Muscle layer of colon (tissue), 2 donors: ENCODE measurements at regions not wholly inside any gene's neighbourhood (a gene's known extent, or its start where the extent isn't known, plus 50 kb on each side); places are given as distances from the start of the nearest gene placed in this dataset.

ENCODE experiments used
- H3K27ac ChIP-seq: one replicate; pipeline ENCODE4 v1.7.0; 2013; ENCODE audit warnings: low read depth, mild to moderate bottlenecking, low read length, moderate library complexity
- H3K27me3 ChIP-seq, 2 donors: one replicate each; pipeline ENCODE4 v1.7.0; 2013; ENCODE audit warnings: low read length in 2 of 2, mild to moderate bottlenecking in 2 of 2; ENCODE audit not compliant: insufficient read depth in 2 of 2, control insufficient read depth in 1 of 2
- H3K36me3 ChIP-seq: one replicate; pipeline ENCODE4 v1.7.0; 2013; ENCODE audit warnings: mild to moderate bottlenecking, low read length; ENCODE audit not compliant: insufficient read depth
- H3K4me1 ChIP-seq: one replicate; pipeline ENCODE4 v1.7.0; 2013; ENCODE audit warnings: mild to moderate bottlenecking, low read length; ENCODE audit not compliant: insufficient read depth
- H3K4me3 ChIP-seq, 2 donors: one replicate each; pipeline ENCODE4 v1.7.0; 2013; ENCODE audit warnings: low read length in 2 of 2, low read depth in 1 of 2, mild to moderate bottlenecking in 1 of 2, moderate library complexity in 1 of 2
- H3K9ac ChIP-seq: one replicate; pipeline ENCODE4 v1.7.0; 2013; ENCODE audit warnings: low read length
- H3K9me3 ChIP-seq: one replicate; pipeline ENCODE4 v1.7.0; 2013; ENCODE audit warnings: mild to moderate bottlenecking, low read length
- donor health status: abdominal sarcoma.
- donor health status: Adenocarcinoma of cecum.

- Histone ChIP-seq H3K9ac (no peak overlapping the region), H3K27me3 (no peaks in the 10 kb centered on the region), H3K9me3 (no peaks in the 10 kb centered on the region), H3K4me1 (no peaks in the 10 kb centered on the region), H3K27ac (no peak overlapping the region), H3K36me3 (no peaks in the 10 kb centered on the region), H3K4me3 (no peak overlapping the region)
Observed at GRCh38 chr10:57950442-57950974, 317.2 kb downstream of the IPMK start.

DNA sequence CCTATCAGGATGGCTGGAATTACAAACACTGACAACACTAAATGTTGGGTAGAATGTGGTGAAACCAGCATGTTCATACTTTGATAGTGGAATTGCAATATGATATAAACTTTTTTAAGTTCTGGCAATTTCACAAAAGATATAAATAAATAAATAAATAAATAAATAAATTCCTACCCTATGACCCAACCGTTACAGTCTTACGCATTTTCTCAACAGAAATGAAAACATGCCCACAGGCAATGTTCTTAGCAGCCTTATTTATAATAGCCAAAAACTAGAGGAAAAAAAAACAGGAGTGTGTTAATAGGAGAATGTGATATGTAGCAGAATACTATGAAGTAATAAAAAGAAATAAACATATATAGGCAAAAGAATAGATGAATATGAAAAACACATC is 318.9 kb downstream of the IPMK start:
- Histone ChIP-seq H3K9me3 (no peaks in the 10 kb centered on the region), H3K4me1 (no peaks in the 10 kb centered on the region), H3K4me3 (no peak overlapping the region), H3K9ac (no peak overlapping the region), H3K27me3 (no peaks in the 10 kb centered on the region), H3K27ac (no peak overlapping the region), H3K36me3 (no peaks in the 10 kb centered on the region)

DNA sequence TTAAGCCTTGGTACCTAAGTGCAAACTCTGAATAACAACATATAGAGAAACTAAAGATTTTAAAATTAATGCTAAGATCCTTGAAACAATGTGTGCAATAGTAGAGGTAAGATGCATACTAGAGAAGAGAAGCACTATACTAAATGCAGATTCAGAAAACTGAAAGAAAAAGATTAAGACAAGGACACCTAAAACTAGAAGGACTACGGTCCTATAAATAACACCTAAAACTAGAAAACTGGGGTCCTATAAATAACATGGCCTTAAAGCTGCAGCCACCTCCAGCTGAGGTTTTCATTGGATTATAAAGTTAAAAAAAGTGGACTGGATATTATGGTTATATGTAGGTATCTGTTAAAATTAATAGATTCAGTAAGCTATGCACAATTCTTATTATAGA is 320.9 kb downstream of the IPMK start:
- Histone ChIP-seq H3K4me1 (no peaks in the 10 kb centered on the region), H3K27me3 (no peaks in the 10 kb centered on the region), H3K27ac (no peak overlapping the region), H3K9ac (no peak overlapping the region), H3K4me3 (no peak overlapping the region), H3K9me3 (no peaks in the 10 kb centered on the region), H3K36me3 (no peaks in the 10 kb centered on the region)

DNA sequence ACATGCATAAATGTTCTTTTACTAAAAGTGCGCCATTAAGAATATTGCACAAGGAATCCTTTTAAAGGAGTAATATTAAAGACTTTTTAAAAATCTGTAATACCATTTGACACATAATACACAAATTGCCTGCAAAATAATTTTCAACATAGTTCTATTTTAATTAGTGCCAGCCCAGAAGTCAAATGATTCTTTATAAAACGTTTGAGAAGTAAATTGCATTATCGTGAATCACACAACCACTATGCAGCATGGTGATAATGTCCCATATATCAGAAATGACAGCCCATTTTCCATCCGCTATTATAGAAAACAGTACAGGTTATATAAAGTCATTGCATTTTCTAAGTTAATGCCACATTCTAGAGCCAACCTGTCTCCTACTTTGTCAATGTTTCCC is 324.0 kb downstream of the IPMK start:
- H3K9me3 ChIP-seq, result no peaks in the 10 kb centered on the region
- no peak overlapping the region for H3K4me3 ChIP-seq
- H3K9ac ChIP-seq, result no peak overlapping the region
- H3K36me3 ChIP-seq, result no peaks in the 10 kb centered on the region
- no peaks in the 10 kb centered on the region for H3K27me3 ChIP-seq
- H3K4me1 ChIP-seq, result no peaks in the 10 kb centered on the region
- H3K27ac ChIP-seq, result no peak overlapping the region

DNA sequence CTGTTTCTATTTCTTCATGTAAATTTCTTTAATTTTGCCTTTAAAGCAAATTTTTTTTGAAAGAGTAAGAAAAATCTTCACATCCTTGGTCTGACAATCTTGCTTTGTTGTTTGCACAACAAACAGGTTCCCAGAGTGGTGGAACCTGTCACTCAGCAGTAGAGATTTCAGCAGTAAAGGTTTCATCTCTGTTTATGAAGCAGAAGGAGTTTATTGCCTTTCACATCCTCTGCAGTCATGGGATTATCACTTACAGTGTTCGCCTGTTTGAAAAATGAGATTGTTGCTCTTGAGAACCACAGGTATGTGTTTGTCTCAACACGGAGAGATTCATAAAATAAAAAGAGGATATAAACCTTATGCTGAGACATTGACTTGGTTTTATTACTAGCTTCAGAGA is 342.6 kb downstream of the IPMK start:
- Histone ChIP-seq H3K9ac (no peak overlapping the region), H3K9me3 (no peaks in the 10 kb centered on the region), H3K27ac (no peak overlapping the region), H3K36me3 (no peaks in the 10 kb centered on the region), H3K4me3 (no peak overlapping the region), H3K27me3 (no peaks in the 10 kb centered on the region), H3K4me1 (no peaks in the 10 kb centered on the region)

- no peak overlapping the region for H3K27ac ChIP-seq
Observed at GRCh38 chr10:57921140-57921539, 346.6 kb downstream of the IPMK start.

GRCh38 chr10:57919864-57920263 is 347.8 kb downstream of the IPMK start:
- Histone ChIP-seq H3K27me3 (no peaks in the 10 kb centered on the region), H3K36me3 (no peaks in the 10 kb centered on the region)

More at GRCh38 chr10:57921140-57921539, 346.6 kb downstream of the IPMK start:
- Histone ChIP-seq H3K36me3 (no peaks in the 10 kb centered on the region), H3K4me3 (no peak overlapping the region), H3K9ac (no peak overlapping the region), H3K9me3 (no peaks in the 10 kb centered on the region), H3K27me3 (no peaks in the 10 kb centered on the region), H3K4me1 (no peaks in the 10 kb centered on the region)

GRCh38 chr10:57917019-57917418 is 350.7 kb downstream of the IPMK start:
- no peaks in the 10 kb centered on the region for H3K36me3 ChIP-seq
- H3K4me1 ChIP-seq, result no peaks in the 10 kb centered on the region
- H3K9me3 ChIP-seq, result no peaks in the 10 kb centered on the region
- H3K27ac ChIP-seq, result no peak overlapping the region
- no peaks in the 10 kb centered on the region for H3K27me3 ChIP-seq
- no peak overlapping the region for H3K9ac ChIP-seq
- no peak overlapping the region for H3K4me3 ChIP-seq

More at GRCh38 chr10:57919864-57920263, 347.8 kb downstream of the IPMK start:
- H3K4me1 ChIP-seq, result no peaks in the 10 kb centered on the region
- no peaks in the 10 kb centered on the region for H3K9me3 ChIP-seq
- H3K27ac ChIP-seq, result no peak overlapping the region
- H3K9ac ChIP-seq, result no peak overlapping the region
- H3K4me3 ChIP-seq, result no peak overlapping the region

DNA sequence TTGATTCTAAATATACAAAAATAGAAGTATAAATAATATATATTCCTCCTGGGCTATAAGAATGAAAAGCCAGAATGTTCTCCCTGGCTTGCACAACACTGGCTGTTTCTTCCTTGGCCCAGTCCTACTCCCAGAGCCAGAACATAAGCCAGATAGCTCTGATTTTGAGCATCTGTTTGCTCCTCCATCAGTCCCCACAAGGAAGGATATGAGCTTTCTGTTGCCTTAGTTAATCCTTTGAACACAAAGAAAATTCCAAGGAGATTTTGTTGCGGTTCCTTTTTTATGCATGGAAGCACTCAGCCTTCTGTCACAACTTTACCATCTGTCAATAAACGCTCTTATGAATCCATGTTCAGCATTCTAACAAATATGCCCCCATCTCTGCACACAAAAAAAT is 361.8 kb downstream of the IPMK start:
- H3K36me3 ChIP-seq, result no peaks in the 10 kb centered on the region
- H3K4me3 ChIP-seq, result no peak overlapping the region
- no peak overlapping the region for H3K27ac ChIP-seq
- H3K4me1 ChIP-seq, result peaks cover 4% of the 10 kb centered on the region
- H3K9me3 ChIP-seq, result no peaks in the 10 kb centered on the region
- no peak overlapping the region for H3K9ac ChIP-seq
- H3K27me3 ChIP-seq, result no peaks in the 10 kb centered on the region

DNA sequence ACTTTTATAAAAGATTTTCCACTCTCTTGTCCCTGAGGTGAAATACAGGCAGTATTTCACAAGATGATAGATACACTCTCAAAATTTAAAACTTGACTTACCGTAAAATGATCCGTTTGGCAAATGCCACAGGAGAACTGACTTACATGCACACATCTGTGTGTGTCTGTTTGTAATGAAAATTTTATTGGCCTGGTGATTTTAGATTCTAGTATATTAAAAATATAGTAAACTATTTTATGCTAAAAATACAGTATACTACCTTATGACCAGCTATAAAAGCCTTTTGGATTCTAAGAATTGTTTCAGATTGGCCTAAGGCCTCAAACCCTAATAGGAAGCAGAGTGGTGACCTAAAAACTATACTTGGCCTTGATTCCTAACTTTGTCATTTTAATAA is 362.7 kb downstream of the IPMK start:
- peaks cover 4% of the 10 kb centered on the region for H3K4me1 ChIP-seq
- H3K27ac ChIP-seq, result no peak overlapping the region
- H3K9ac ChIP-seq, result no peak overlapping the region
- no peak overlapping the region for H3K4me3 ChIP-seq
- H3K36me3 ChIP-seq, result no peaks in the 10 kb centered on the region
- no peaks in the 10 kb centered on the region for H3K9me3 ChIP-seq
- no peaks in the 10 kb centered on the region for H3K27me3 ChIP-seq

DNA sequence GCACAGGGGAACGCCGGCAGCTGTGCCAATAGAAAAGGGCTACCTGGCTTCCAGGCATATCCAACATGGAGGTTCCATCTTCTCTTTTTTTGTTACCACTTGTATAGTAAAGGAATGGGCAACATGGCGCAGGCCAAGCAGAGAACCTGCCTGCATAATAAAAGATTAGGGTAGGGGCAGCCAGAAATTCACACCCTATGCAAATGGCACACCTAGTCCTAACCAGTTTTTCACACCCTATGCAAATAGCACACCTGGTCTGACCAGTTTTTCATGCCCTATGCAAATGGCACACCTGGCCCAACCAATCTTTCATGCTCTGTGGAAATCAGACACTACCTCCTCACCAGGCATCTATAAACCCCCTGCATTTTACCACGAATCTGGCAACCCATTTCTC is 369.5 kb downstream of the IPMK start:
- H3K27ac ChIP-seq, result no peak overlapping the region
- H3K4me3 ChIP-seq, result no peak overlapping the region
- H3K4me1 ChIP-seq, result no peaks in the 10 kb centered on the region
- H3K9ac ChIP-seq, result no peak overlapping the region
- H3K36me3 ChIP-seq, result no peaks in the 10 kb centered on the region
- no peaks in the 10 kb centered on the region for H3K27me3 ChIP-seq
- H3K9me3 ChIP-seq, result no peaks in the 10 kb centered on the region

GRCh38 chr10:57897611-57898010 is 370.1 kb downstream of the IPMK start:
- no peaks in the 10 kb centered on the region for H3K4me1 ChIP-seq
- H3K27ac ChIP-seq, result no peak overlapping the region
- no peaks in the 10 kb centered on the region for H3K9me3 ChIP-seq
- H3K4me3 ChIP-seq, result no peak overlapping the region
- H3K27me3 ChIP-seq, result no peaks in the 10 kb centered on the region
- H3K36me3 ChIP-seq, result no peaks in the 10 kb centered on the region
- H3K9ac ChIP-seq, result no peak overlapping the region
